Heart left ventricle (tissue), 13 donors: ENCODE measurements at regions not wholly inside any gene's neighbourhood (a gene's known extent, or its start where the extent isn't known, plus 50 kb on each side); places are given as distances from the start of the nearest gene placed in this dataset.

Source experiments
- POLR2A ChIP-seq, 2 donors: fragments of 450-650 bp; IDR thresholded peaks; one replicate each; pipeline ENCODE4 v1.6.1; 2017; ENCODE audit warnings: antibody characterized with exemption in 2 of 2, mild to moderate bottlenecking in 2 of 2, moderate library complexity in 2 of 2
- TF ChIP-seq, protein P1 (sequence below), 12 donors: fragments of 200-600 bp; sonication (generic) in 4 of 12; IDR thresholded peaks; one replicate each; pipeline versions ENCODE4 v1.5.0 to v1.8.0; 2018 to 2022; ENCODE audit warnings: antibody characterized with exemption in 12 of 12, mild to moderate bottlenecking in 5 of 12
- donor health status: ischemic (EF 13 %, LVEDD 7.1; RV severe dilation, severe dysfunction).
- donor health status: DM: no; HTN: yes; CAD: no.
- donor health status: DM: no; HTN: no; CAD: no.
- donor health status: ischemic (EF 25% LVEDD 6.9; RV normal size, moderate dysfunction).
- donor health status: ischemic (EF 25% LVEDD 5.7; RV mildly dilated, moderate dysfunction).
- donor health status: ischemic (EF 35%, LVEDD 5.7; RV mildly dilated, moderate dysfunction).
- donor health status: nonischemic (EF 11% LVEDD 7.7; RV severe dilation, severe dysfunction).
- donor health status: DM: yes; HTN: yes; CAD: no.
- donor health status: PGD.
- donor health status: ischemic (EF 29% LVEDD 5.4; RV normal size, mild dysfunction).
- donor health status: nonischemic (EF 23%, LVEDD 6.1; RV moderate dilation, normal function).

DNA sequence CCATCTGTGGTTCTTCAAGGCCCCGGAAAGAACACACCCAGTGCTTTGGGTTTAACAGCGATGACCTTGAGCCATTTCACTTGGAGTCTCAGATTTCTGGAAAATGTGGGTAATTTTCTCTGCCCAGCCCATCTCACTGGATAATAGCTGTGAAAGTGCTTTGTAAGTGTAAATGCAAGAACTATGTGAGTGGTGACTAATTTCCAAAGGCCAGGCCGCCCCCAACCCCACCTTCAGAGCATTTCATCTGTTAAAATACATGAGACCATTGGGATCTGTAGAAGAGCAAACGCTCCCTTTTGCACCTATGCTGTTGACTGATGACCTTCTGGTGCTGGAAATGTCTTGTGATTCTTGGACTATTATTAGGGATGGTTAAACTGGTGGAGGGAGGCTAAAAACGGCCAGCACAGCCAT, 196.8 kb upstream of the LPP start:
- TF ChIP-seq, protein P1, sequence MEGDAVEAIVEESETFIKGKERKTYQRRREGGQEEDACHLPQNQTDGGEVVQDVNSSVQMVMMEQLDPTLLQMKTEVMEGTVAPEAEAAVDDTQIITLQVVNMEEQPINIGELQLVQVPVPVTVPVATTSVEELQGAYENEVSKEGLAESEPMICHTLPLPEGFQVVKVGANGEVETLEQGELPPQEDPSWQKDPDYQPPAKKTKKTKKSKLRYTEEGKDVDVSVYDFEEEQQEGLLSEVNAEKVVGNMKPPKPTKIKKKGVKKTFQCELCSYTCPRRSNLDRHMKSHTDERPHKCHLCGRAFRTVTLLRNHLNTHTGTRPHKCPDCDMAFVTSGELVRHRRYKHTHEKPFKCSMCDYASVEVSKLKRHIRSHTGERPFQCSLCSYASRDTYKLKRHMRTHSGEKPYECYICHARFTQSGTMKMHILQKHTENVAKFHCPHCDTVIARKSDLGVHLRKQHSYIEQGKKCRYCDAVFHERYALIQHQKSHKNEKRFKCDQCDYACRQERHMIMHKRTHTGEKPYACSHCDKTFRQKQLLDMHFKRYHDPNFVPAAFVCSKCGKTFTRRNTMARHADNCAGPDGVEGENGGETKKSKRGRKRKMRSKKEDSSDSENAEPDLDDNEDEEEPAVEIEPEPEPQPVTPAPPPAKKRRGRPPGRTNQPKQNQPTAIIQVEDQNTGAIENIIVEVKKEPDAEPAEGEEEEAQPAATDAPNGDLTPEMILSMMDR (IDR thresholded peaks at IDR 0.05), result no peak
- no peak for TF ChIP-seq POLR2A (IDR thresholded peaks at IDR 0.05)
